ENCODE measurements at regions not wholly inside any gene's neighbourhood (a gene's known extent, or its start where the extent isn't known, plus 50 kb on each side); places are given as distances from the start of the nearest gene placed in this dataset.

GRCh38 chr17:79323566-79323965 is 248.9 kb downstream of the ENGASE start:
- H3K4me3 ChIP-seq = no peak overlapping the region
- TF ChIP-seq CTCF (IDR thresholded peaks at IDR 0.05) (no peak), POLR2AphosphoS5 (IDR thresholded peaks at IDR 0.05) (no peak), EP300 (IDR thresholded peaks at IDR 0.05) (no peak), POLR2A (IDR thresholded peaks at IDR 0.05) (no peak)
- no peaks in the 10 kb centered on the region for H3K4me1 ChIP-seq
- DNase-seq = no peak
- H3K27me3 ChIP-seq = peaks cover 3 to 88% (median 9%) of the 10 kb centered on the region in 3 donors
- 73 to 80% (median 74%) methylated on average over 10 of the region's 10 CpGs for WGBS, 5 donors
- no peak overlapping the region for H3K27ac ChIP-seq
- intact Hi-C loops (cut with DNase I; ENCODE audit: low total_unique reads) = no loop called here
- no peaks in the 10 kb centered on the region for H3K9me3 ChIP-seq
- no peaks in the 10 kb centered on the region for H3K36me3 ChIP-seq

- Histone ChIP-seq H3K4me1 (no peaks in the 10 kb centered on the region), H3K27me3 (peaks cover 3 to 88% (median 9%) of the 10 kb centered on the region in 3 donors), H3K9me3 (no peaks in the 10 kb centered on the region), H3K36me3 (no peaks in the 10 kb centered on the region), H3K4me3 (no peak overlapping the region), H3K27ac (no peak overlapping the region)
- no peak for DNase-seq
- 68 to 74% (median 70%) methylated on average over 13 to 14 of the region's 14 CpGs for WGBS, 5 donors
- intact Hi-C loops (cut with DNase I; ENCODE audit: low total_unique reads) = no loop called here
- TF ChIP-seq EP300 (IDR thresholded peaks at IDR 0.05) = no peak
Observed at GRCh38 chr17:79322211-79323123, 247.8 kb downstream of the ENGASE start.

GRCh38 chr17:79320331-79320730 is 245.7 kb downstream of the ENGASE start:
- Histone ChIP-seq H3K4me3 (no peak overlapping the region), H3K9me3 (no peaks in the 10 kb centered on the region), H3K27ac (no peak overlapping the region), H3K36me3 (no peaks in the 10 kb centered on the region), H3K4me1 (no peaks in the 10 kb centered on the region), H3K27me3 (peaks cover 2 to 88% (median 17%) of the 10 kb centered on the region in 3 donors)
- intact Hi-C loops (cut with DNase I; ENCODE audit: low total_unique reads) = no loop called here
- 51 to 63% (median 61%) methylated on average over 7 of the region's 7 CpGs for WGBS, 5 donors
- no peak for DNase-seq
- TF ChIP-seq CTCF (IDR thresholded peaks at IDR 0.05) (no peak), POLR2A (IDR thresholded peaks at IDR 0.05) (no peak), POLR2AphosphoS5 (IDR thresholded peaks at IDR 0.05) (no peak), EP300 (IDR thresholded peaks at IDR 0.05) (no peak)

GRCh38 chr17:79317916-79318315 is 243.3 kb downstream of the ENGASE start:
- WGBS, 5 donors = 70 to 83% (median 76%) methylated on average over 5 of the region's 5 CpGs

More at GRCh38 chr17:79317916-79318315, 243.3 kb downstream of the ENGASE start:
- H3K4me3 ChIP-seq = no peak overlapping the region
- H3K27me3 ChIP-seq = peaks cover 0 to 89% (median 30%) of the 10 kb centered on the region in 3 donors
- no peaks in the 10 kb centered on the region for H3K9me3 ChIP-seq
- no peaks in the 10 kb centered on the region for H3K4me1 ChIP-seq
- intact Hi-C loops (cut with DNase I; ENCODE audit: low total_unique reads) = no loop called here
- H3K27ac ChIP-seq = no peak overlapping the region
- no peak for DNase-seq
- TF ChIP-seq EP300 (IDR thresholded peaks at IDR 0.05) (no peak), CTCF (IDR thresholded peaks at IDR 0.05) (no peak), POLR2A (IDR thresholded peaks at IDR 0.05) (no peak), POLR2AphosphoS5 (IDR thresholded peaks at IDR 0.05) (no peak)
- no peaks in the 10 kb centered on the region for H3K36me3 ChIP-seq
